OCI-LY1 (cell line): ENCODE measurements at regions not wholly inside any gene's neighbourhood (a gene's known extent, or its start where the extent isn't known, plus 50 kb on each side); places are given as distances from the start of the nearest gene placed in this dataset.

Experiments used
- H2AFZ ChIP-seq: fragments of 200-600 bp; sonication (generic), shearing (Covaris generic); 2 replicates; pipeline ENCODE4 v1.6.0; 2014; ENCODE audit warnings: antibody characterized with exemption, mild to moderate bottlenecking, low read length
- H3F3A ChIP-seq: fragments of 200-600 bp; sonication (generic), shearing (Covaris generic); 2 replicates; pipeline ENCODE4 v1.6.0; 2014; ENCODE audit warnings: mild to moderate bottlenecking, antibody characterized with exemption, low read length, moderate library complexity; ENCODE audit not compliant: insufficient read depth
- H3K27ac ChIP-seq: fragments of 200-600 bp; sonication (generic); 2 replicates; pipeline ENCODE4 v1.5.1; 2014; ENCODE audit warnings: low read length, mixed run types, mild to moderate bottlenecking, low read depth; ENCODE audit not compliant: poor library complexity, severe bottlenecking
- H3K27me3 ChIP-seq: fragments of 200-600 bp; sonication (generic); 2 replicates; pipeline ENCODE4 v1.6.0; 2014; ENCODE audit warnings: antibody characterized with exemption, mild to moderate bottlenecking, low read length, moderate library complexity; ENCODE audit not compliant: insufficient read depth
- H3K36me3 ChIP-seq: fragments of 200-600 bp; sonication (generic); 2 replicates; pipeline ENCODE4 v1.6.1; 2014; ENCODE audit warnings: mild to moderate bottlenecking, antibody characterized with exemption, low read length, moderate library complexity, mixed read lengths; ENCODE audit not compliant: insufficient read depth
- H3K4me1 ChIP-seq: fragments of 200-600 bp; sonication (generic); 2 replicates; pipeline ENCODE4 v1.5.1; 2014; ENCODE audit warnings: mild to moderate bottlenecking, low read length, moderate library complexity; ENCODE audit not compliant: insufficient read depth, severe bottlenecking
- H3K4me2 ChIP-seq: fragments of 200-600 bp; sonication (generic), shearing (Covaris generic); 2 replicates; pipeline ENCODE4 v1.6.1; 2014; ENCODE audit warnings: low read length
- H3K4me3 ChIP-seq: fragments of 200-600 bp; sonication (generic); 2 replicates; pipeline ENCODE4 v1.5.1; 2014; ENCODE audit warnings: low read length, low read depth, mild to moderate bottlenecking, mixed read lengths; ENCODE audit not compliant: poor library complexity, severe bottlenecking
- H3K79me2 ChIP-seq: fragments of 200-600 bp; shearing (Covaris generic); 2 replicates; pipeline ENCODE4 v1.6.1; 2016; ENCODE audit warnings: mixed run types, low read length, mixed read lengths; ENCODE audit not compliant: insufficient read depth
- H3K9ac ChIP-seq: fragments of 200-600 bp; sonication (generic), shearing (Covaris generic); 2 replicates; pipeline ENCODE4 v1.6.1; 2014; ENCODE audit warnings: mild to moderate bottlenecking, low read length, mixed read lengths
- H3K9me2 ChIP-seq: fragments of 200-600 bp; sonication (generic), shearing (Covaris generic); 2 replicates; pipeline ENCODE4 v1.6.1; 2014; ENCODE audit warnings: low read depth, mild to moderate bottlenecking, low read length, mixed read lengths
- H3K9me3 ChIP-seq: fragments of 200-600 bp; shearing (Covaris generic); 2 replicates; pipeline ENCODE4 v1.6.1; 2014; ENCODE audit warnings: low read length, mixed read lengths
- H4K20me1 ChIP-seq: fragments of 200-600 bp; sonication (generic), shearing (Covaris generic); 2 replicates; pipeline ENCODE4 v1.6.0; 2016; ENCODE audit warnings: mild to moderate bottlenecking, low read length; ENCODE audit not compliant: insufficient read depth
- CTCF ChIP-seq: fragments of 200-600 bp; sonication (generic), shearing (Covaris generic); IDR thresholded peaks from 2 replicates; pipeline ENCODE4 v1.5.1; 2017; ENCODE audit warnings: mild to moderate bottlenecking, antibody characterized with exemption, low read length, moderate library complexity, mixed read lengths
- EZH2 ChIP-seq: fragments of 200-600 bp; sonication (generic), shearing (Covaris generic); IDR thresholded peaks from 2 replicates; pipeline ENCODE4 v1.8.0; 2017; ENCODE audit warnings: borderline replicate concordance, mixed run types, mild to moderate bottlenecking, antibody characterized with exemption, low read length, moderate library complexity, mixed read lengths

- H3K36me3 ChIP-seq = no peaks in the 10 kb centered on the region
- no peaks in the 10 kb centered on the region for H3K9me2 ChIP-seq
- no peaks in the 10 kb centered on the region for H3F3A ChIP-seq
- H3K9ac ChIP-seq = no peak overlapping the region
- H3K4me3 ChIP-seq = no peak overlapping the region
- H3K9me3 ChIP-seq = no peaks in the 10 kb centered on the region
- H3K27me3 ChIP-seq = no peaks in the 10 kb centered on the region
- TF ChIP-seq EZH2 = no peak
- TF ChIP-seq CTCF = no peak
- H3K27ac ChIP-seq = no peak overlapping the region
- H4K20me1 ChIP-seq = no peaks in the 10 kb centered on the region
- no peak overlapping the region for H3K4me2 ChIP-seq
- H3K79me2 ChIP-seq = no peaks in the 10 kb centered on the region
- no peaks in the 10 kb centered on the region for H3K4me1 ChIP-seq
- no peak overlapping the region for H2AFZ ChIP-seq
These were observed 213.9 kb upstream of the CNR1 start for GRCh38 chr6:88380083-88380482.

GRCh38 chr6:88378639-88379038 lies 212.5 kb upstream of the CNR1 start:
- Histone ChIP-seq H3K79me2 (no peaks in the 10 kb centered on the region), H3K27me3 (no peaks in the 10 kb centered on the region), H3F3A (no peaks in the 10 kb centered on the region), H3K27ac (no peak overlapping the region), H3K36me3 (no peaks in the 10 kb centered on the region), H3K9me2 (no peaks in the 10 kb centered on the region), H3K4me1 (no peaks in the 10 kb centered on the region), H3K4me2 (no peak overlapping the region), H4K20me1 (no peaks in the 10 kb centered on the region), H3K9ac (no peak overlapping the region), H3K9me3 (no peaks in the 10 kb centered on the region), H3K4me3 (no peak overlapping the region), H2AFZ (no peak overlapping the region)
- no peak for TF ChIP-seq CTCF
- no peak for TF ChIP-seq EZH2

GRCh38 chr6:88377976-88378568 lies 211.9 kb upstream of the CNR1 start:
- no peaks in the 10 kb centered on the region for H3K9me3 ChIP-seq
- no peak overlapping the region for H2AFZ ChIP-seq
- no peaks in the 10 kb centered on the region for H3K36me3 ChIP-seq
- H3K27ac ChIP-seq = no peak overlapping the region
- no peaks in the 10 kb centered on the region for H3K79me2 ChIP-seq
- H3F3A ChIP-seq = no peaks in the 10 kb centered on the region
- no peaks in the 10 kb centered on the region for H4K20me1 ChIP-seq
- H3K4me2 ChIP-seq = no peak overlapping the region
- H3K27me3 ChIP-seq = no peaks in the 10 kb centered on the region
- H3K4me1 ChIP-seq = no peaks in the 10 kb centered on the region
- TF ChIP-seq CTCF = no peak
- TF ChIP-seq EZH2 = no peak
- no peak overlapping the region for H3K9ac ChIP-seq
- no peak overlapping the region for H3K4me3 ChIP-seq
- no peaks in the 10 kb centered on the region for H3K9me2 ChIP-seq
